ENCODE measurements at regions not wholly inside any gene's neighbourhood (a gene's known extent, or its start where the extent isn't known, plus 50 kb on each side); places are given as distances from the start of the nearest gene placed in this dataset.
"Not testable (repeated sequence)": the region's sequence is repeated elsewhere in the genome, so short reads cannot be mapped to it uniquely, and the experiment has no call there.

- DNase-seq (ENCODE audit: low spot score) = no peak
Observed at GRCh38 chr9:74083681-74084433, 413.3 kb upstream of the RORB start.

- DNase-seq (ENCODE audit: low spot score) = not testable (repeated sequence)
Observed at GRCh38 chr9:74085384-74086037, 411.6 kb upstream of the RORB start.

GRCh38 chr9:74090921-74091320, 406.2 kb upstream of the RORB start:
- not testable (repeated sequence) for DNase-seq (ENCODE audit: low spot score)

GRCh38 chr9:74092491-74092834, 404.7 kb upstream of the RORB start:
- DNase-seq (ENCODE audit: low spot score) = no peak

GRCh38 chr9:74094037-74094436, 403.1 kb upstream of the RORB start:
- not testable (repeated sequence) for DNase-seq (ENCODE audit: low spot score)

GRCh38 chr9:74094766-74095165, 402.4 kb upstream of the RORB start:
- no peak for DNase-seq (ENCODE audit: low spot score)

- no peak for DNase-seq (ENCODE audit: low spot score)
Observed at GRCh38 chr9:74095925-74096324, 401.2 kb upstream of the RORB start.

GRCh38 chr9:74096420-74096819, 400.7 kb upstream of the RORB start:
- no peak for DNase-seq (ENCODE audit: low spot score)

GRCh38 chr9:74100042-74100441, 397.1 kb upstream of the RORB start:
- DNase-seq (ENCODE audit: low spot score) = no peak

GRCh38 chr9:74102148-74102547, 395.0 kb upstream of the RORB start:
- not testable (repeated sequence) for DNase-seq (ENCODE audit: low spot score)

- DNase-seq (ENCODE audit: low spot score) = no peak
Observed at GRCh38 chr9:74102702-74103101, 394.4 kb upstream of the RORB start.

GRCh38 chr9:74107692-74108091, 389.4 kb upstream of the RORB start:
- no peak for DNase-seq (ENCODE audit: low spot score)

GRCh38 chr9:74115976-74116375, 381.2 kb upstream of the RORB start:
- no peak for DNase-seq (ENCODE audit: low spot score)

GRCh38 chr9:74117151-74117550, 380.0 kb upstream of the RORB start:
- no peak for DNase-seq (ENCODE audit: low spot score)

- DNase-seq (ENCODE audit: low spot score) = no peak
Observed at GRCh38 chr9:74117731-74118130, 379.4 kb upstream of the RORB start.

- no peak for DNase-seq (ENCODE audit: low spot score)
Observed at GRCh38 chr9:74120061-74120460, 377.1 kb upstream of the RORB start.

- no peak for DNase-seq (ENCODE audit: low spot score)
Observed at GRCh38 chr9:74120470-74120869, 376.7 kb upstream of the RORB start.

GRCh38 chr9:74122216-74122615, 374.9 kb upstream of the RORB start:
- no peak for DNase-seq (ENCODE audit: low spot score)

GRCh38 chr9:74122661-74123060, 374.5 kb upstream of the RORB start:
- DNase-seq (ENCODE audit: low spot score) = no peak

- no peak for DNase-seq (ENCODE audit: low spot score)
Observed at GRCh38 chr9:74125941-74126340, 371.2 kb upstream of the RORB start.

- DNase-seq (ENCODE audit: low spot score) = no peak
Observed at GRCh38 chr9:74132986-74133385, 364.1 kb upstream of the RORB start.

- no peak for DNase-seq (ENCODE audit: low spot score)
Observed at GRCh38 chr9:74133921-74134320, 363.2 kb upstream of the RORB start.

GRCh38 chr9:74138182-74138581, 359.0 kb upstream of the RORB start:
- DNase-seq (ENCODE audit: low spot score) = no peak

- DNase-seq (ENCODE audit: low spot score) = no peak
Observed at GRCh38 chr9:74140141-74140540, 357.0 kb upstream of the RORB start.

Data from umbilical cord (tissue), 1 donor.